ENCODE measurements at regions not wholly inside any gene's neighbourhood (a gene's known extent, or its start where the extent isn't known, plus 50 kb on each side); places are given as distances from the start of the nearest gene placed in this dataset.
"Not testable (repeated sequence)": the region's sequence is repeated elsewhere in the genome, so short reads cannot be mapped to it uniquely, and the experiment has no call there.

DNA sequence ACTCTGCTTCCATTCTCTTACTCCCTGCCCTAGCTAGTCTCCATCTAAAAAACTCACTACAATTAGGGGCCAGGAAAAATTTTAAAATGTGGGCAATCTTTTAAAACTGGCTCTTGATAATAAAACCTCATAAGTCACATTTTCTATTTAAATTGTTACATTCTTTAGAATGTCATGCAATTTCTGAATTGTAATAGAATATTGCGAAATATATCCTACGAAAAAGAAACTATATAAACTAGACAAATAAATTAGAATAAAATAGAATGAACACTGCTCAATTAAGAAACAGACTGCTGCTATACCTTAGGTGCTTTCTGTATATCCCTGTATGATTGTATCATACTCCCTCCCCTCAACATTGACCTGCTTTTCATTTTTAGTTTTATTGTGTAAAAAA lies 826.0 kb downstream of the IGSF11 start:
- Mint-ChIP-seq H3K27me3 (ENCODE audit: low read depth in 3 of 3) (no peaks in the 10 kb centered on the region), H3K9me3 (peaks cover 0 to 23% (median 17%) of the 10 kb centered on the region in 6 donors), H3K4me1 (no peaks in the 10 kb centered on the region), H3K4me3 (no peak overlapping the region), H3K36me3 (no peaks in the 10 kb centered on the region), H3K27ac (no peak overlapping the region)
- no peak for DNase-seq

GRCh38 chr3:118213892-118214291 lies 820.8 kb downstream of the IGSF11 start:
- Mint-ChIP-seq H3K27ac (no peak overlapping the region), H3K4me1 (no peaks in the 10 kb centered on the region), H3K27me3 (ENCODE audit: low read depth in 3 of 3) (no peaks in the 10 kb centered on the region), H3K4me3 (no peak overlapping the region), H3K9me3 (peaks cover 0 to 32% (median 18%) of the 10 kb centered on the region in 6 donors), H3K36me3 (no peaks in the 10 kb centered on the region)
- DNase-seq: no peak

DNA sequence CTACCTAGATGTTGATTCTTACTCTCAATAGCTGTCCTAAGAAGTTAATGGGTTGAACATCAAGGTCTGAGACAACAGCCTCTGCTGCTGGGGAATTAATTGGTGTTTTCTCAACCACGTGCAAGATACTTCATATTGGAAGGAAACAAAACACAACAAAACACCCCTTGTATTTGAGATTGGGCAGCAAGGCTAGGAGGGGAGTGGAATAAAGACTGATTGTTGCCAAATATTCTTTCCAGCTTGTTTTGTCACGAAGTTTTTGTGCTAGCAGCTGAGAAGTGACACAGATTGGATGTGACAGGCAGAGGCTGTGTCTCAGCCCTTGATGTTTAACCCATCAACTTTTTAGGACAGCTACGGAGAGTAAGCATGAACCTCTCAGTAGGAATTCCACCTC lies 808.4 kb downstream of the IGSF11 start:
- no peak overlapping the region for H3K27ac Mint-ChIP-seq
- no peaks in the 10 kb centered on the region for H3K4me1 Mint-ChIP-seq
- peaks cover 0 to 2% (median 2%) of the 10 kb centered on the region in 3 donors for H3K27me3 Mint-ChIP-seq (ENCODE audit: low read depth in 3 of 3)
- DNase-seq: no peak
- H3K9me3 Mint-ChIP-seq: peaks cover 9 to 60% (median 33%) of the 10 kb centered on the region in 6 donors
- H3K4me3 Mint-ChIP-seq: no peak overlapping the region
- peaks cover 0 to 1% (median 0%) of the 10 kb centered on the region in 3 donors for H3K36me3 Mint-ChIP-seq

GRCh38 chr3:118227191-118227590 lies 807.5 kb downstream of the IGSF11 start:
- Mint-ChIP-seq H3K27ac (no peak overlapping the region), H3K27me3 (ENCODE audit: low read depth in 3 of 3) (peaks cover 0 to 2% (median 2%) of the 10 kb centered on the region in 3 donors), H3K4me1 (no peaks in the 10 kb centered on the region), H3K4me3 (no peak overlapping the region), H3K9me3 (peaks cover 6 to 53% (median 34%) of the 10 kb centered on the region in 6 donors), H3K36me3 (no peaks in the 10 kb centered on the region)
- DNase-seq: no peak

DNA sequence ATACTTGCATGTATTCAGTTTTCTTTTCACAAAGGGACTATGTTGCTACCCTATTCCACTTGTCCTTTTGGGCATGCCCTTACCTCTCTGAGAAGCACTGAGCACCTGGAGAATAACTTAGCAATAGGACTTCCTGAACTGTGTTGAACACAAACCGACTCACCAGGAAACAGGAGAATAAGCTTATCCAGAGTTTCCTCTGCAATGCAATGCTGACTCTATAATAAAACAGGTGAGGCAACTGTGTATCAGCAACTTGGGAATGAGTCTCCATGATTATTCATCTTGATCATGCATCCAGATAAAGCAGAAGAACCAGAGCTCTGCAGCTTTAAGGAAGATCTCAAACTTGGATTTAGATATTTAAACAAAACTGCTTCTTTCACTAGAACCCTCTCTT lies 806.5 kb downstream of the IGSF11 start:
- no peak for DNase-seq
- Mint-ChIP-seq H3K27me3 (ENCODE audit: low read depth in 3 of 3) (peaks cover 0 to 2% (median 2%) of the 10 kb centered on the region in 3 donors), H3K27ac (no peak overlapping the region), H3K4me1 (no peaks in the 10 kb centered on the region), H3K4me3 (no peak overlapping the region), H3K9me3 (peaks cover 8 to 60% (median 32%) of the 10 kb centered on the region in 6 donors), H3K36me3 (no peaks in the 10 kb centered on the region)

GRCh38 chr3:118229196-118229595 lies 805.5 kb downstream of the IGSF11 start:
- Mint-ChIP-seq H3K36me3 (no peaks in the 10 kb centered on the region), H3K4me1 (no peaks in the 10 kb centered on the region), H3K27me3 (ENCODE audit: low read depth in 3 of 3) (peaks cover 0 to 2% (median 2%) of the 10 kb centered on the region in 3 donors), H3K4me3 (no peak overlapping the region), H3K27ac (no peak overlapping the region), H3K9me3 (peaks cover 8 to 58% (median 31%) of the 10 kb centered on the region in 6 donors)
- no peak for DNase-seq

DNA sequence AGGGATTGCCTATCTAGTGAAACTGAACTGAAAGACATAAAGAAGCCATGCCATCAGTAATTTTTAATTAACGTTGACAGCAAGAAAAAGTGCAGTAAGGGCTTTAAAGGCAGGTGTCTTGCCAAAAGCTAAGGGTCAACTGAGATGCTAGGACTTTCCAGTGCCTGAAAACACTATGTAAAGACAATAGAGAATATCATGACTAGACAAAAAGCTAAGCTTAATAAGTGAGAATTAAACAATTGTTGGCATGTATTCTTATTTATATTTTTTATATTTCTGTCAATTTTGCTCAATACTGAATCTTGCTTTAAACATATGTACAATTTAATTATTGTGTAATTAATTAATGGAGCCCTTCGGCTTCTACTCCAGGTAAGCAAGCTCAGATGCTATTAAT lies 803.1 kb downstream of the IGSF11 start:
- peaks cover 0 to 2% (median 0%) of the 10 kb centered on the region in 3 donors for H3K27me3 Mint-ChIP-seq (ENCODE audit: low read depth in 3 of 3)
- H3K9me3 Mint-ChIP-seq: peaks cover 8 to 56% (median 22%) of the 10 kb centered on the region in 6 donors
- H3K27ac Mint-ChIP-seq: no peak overlapping the region
- H3K4me3 Mint-ChIP-seq: no peak overlapping the region
- no peaks in the 10 kb centered on the region for H3K4me1 Mint-ChIP-seq
- DNase-seq: no peak
- no peaks in the 10 kb centered on the region for H3K36me3 Mint-ChIP-seq

GRCh38 chr3:118239253-118239652 lies 795.4 kb downstream of the IGSF11 start:
- Mint-ChIP-seq H3K27me3 (ENCODE audit: low read depth in 3 of 3) (peaks cover 0 to 1% (median 0%) of the 10 kb centered on the region in 3 donors), H3K27ac (no peak overlapping the region), H3K4me3 (no peak overlapping the region), H3K9me3 (peaks cover 0 to 16% (median 7%) of the 10 kb centered on the region in 6 donors), H3K4me1 (no peaks in the 10 kb centered on the region), H3K36me3 (no peaks in the 10 kb centered on the region)
- no peak for DNase-seq

- H3K4me3 Mint-ChIP-seq: no peak overlapping the region
- peaks cover 0 to 1% (median 0%) of the 10 kb centered on the region in 3 donors for H3K27me3 Mint-ChIP-seq (ENCODE audit: low read depth in 3 of 3)
- H3K27ac Mint-ChIP-seq: no peak overlapping the region
- no peak for DNase-seq
- H3K4me1 Mint-ChIP-seq: no peaks in the 10 kb centered on the region
- peaks cover 11 to 27% (median 15%) of the 10 kb centered on the region in 6 donors for H3K9me3 Mint-ChIP-seq
- H3K36me3 Mint-ChIP-seq: no peaks in the 10 kb centered on the region
Observed at GRCh38 chr3:118244761-118245160, 789.9 kb downstream of the IGSF11 start.

GRCh38 chr3:118245312-118245711 lies 789.3 kb downstream of the IGSF11 start:
- no peak overlapping the region for H3K27ac Mint-ChIP-seq
- H3K36me3 Mint-ChIP-seq: no peaks in the 10 kb centered on the region
- H3K9me3 Mint-ChIP-seq: peaks cover 11 to 27% (median 16%) of the 10 kb centered on the region in 6 donors
- H3K4me3 Mint-ChIP-seq: no peak overlapping the region
- DNase-seq: no peak
- no peaks in the 10 kb centered on the region for H3K4me1 Mint-ChIP-seq
- H3K27me3 Mint-ChIP-seq (ENCODE audit: low read depth in 3 of 3): peaks cover 0 to 1% (median 0%) of the 10 kb centered on the region in 3 donors

GRCh38 chr3:118258850-118259249 lies 775.8 kb downstream of the IGSF11 start:
- not testable (repeated sequence) for H3K4me3 Mint-ChIP-seq; DNase-seq; H3K4me1 Mint-ChIP-seq; H3K36me3 Mint-ChIP-seq; H3K27me3 Mint-ChIP-seq (ENCODE audit: low read depth in 3 of 3); H3K27ac Mint-ChIP-seq
- peaks cover 14 to 54% (median 22%) of the 10 kb centered on the region in 6 donors for H3K9me3 Mint-ChIP-seq

GRCh38 chr3:118262800-118263402 lies 771.7 kb downstream of the IGSF11 start:
- Mint-ChIP-seq H3K27me3 (ENCODE audit: low read depth in 3 of 3) (peaks cover 0 to 2% (median 0%) of the 10 kb centered on the region in 3 donors), H3K27ac (no peak overlapping the region), H3K36me3 (no peaks in the 10 kb centered on the region), H3K4me3 (no peak overlapping the region), H3K9me3 (peaks cover 10 to 43% (median 21%) of the 10 kb centered on the region in 6 donors), H3K4me1 (no peaks in the 10 kb centered on the region)
- no peak for DNase-seq

DNA sequence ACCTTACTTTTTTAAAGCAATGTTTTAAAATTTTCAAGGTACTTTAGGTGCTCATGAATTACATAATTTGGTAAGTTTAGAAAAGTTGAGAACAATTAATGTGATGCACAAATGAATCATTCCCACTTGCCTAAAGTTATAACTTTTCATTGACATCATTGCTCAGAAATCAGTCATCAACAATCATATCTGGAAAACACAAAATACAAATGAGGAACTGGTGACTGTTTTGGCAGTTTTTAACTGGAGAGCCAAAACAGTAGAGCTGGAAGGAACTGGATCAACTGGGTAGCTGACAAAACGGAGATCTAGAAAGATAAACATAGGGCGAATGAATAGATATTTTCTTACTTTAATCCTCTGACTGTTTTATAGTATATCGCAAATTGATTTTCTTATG lies 767.1 kb downstream of the IGSF11 start:
- Mint-ChIP-seq H3K9me3 (peaks cover 2 to 55% (median 29%) of the 10 kb centered on the region in 6 donors), H3K4me1 (no peaks in the 10 kb centered on the region)

GRCh38 chr3:118269537-118270125 lies 765.0 kb downstream of the IGSF11 start:
- no peaks in the 10 kb centered on the region for H3K27me3 Mint-ChIP-seq (ENCODE audit: low read depth in 3 of 3)
- H3K4me3 Mint-ChIP-seq: no peak overlapping the region
- H3K4me1 Mint-ChIP-seq: no peaks in the 10 kb centered on the region
- peaks cover 0 to 3% (median 0%) of the 10 kb centered on the region in 3 donors for H3K36me3 Mint-ChIP-seq
- no peak overlapping the region for H3K27ac Mint-ChIP-seq
- DNase-seq: no peak
- peaks cover 7 to 53% (median 37%) of the 10 kb centered on the region in 6 donors for H3K9me3 Mint-ChIP-seq

More for the DNA sequence above, 767.1 kb downstream of the IGSF11 start:
- no peak for DNase-seq
- H3K27ac Mint-ChIP-seq: no peak overlapping the region
- no peaks in the 10 kb centered on the region for H3K27me3 Mint-ChIP-seq (ENCODE audit: low read depth in 3 of 3)
- H3K4me3 Mint-ChIP-seq: no peak overlapping the region
- peaks cover 0 to 3% (median 0%) of the 10 kb centered on the region in 3 donors for H3K36me3 Mint-ChIP-seq
